H1 (cell line): ENCODE measurements at regions not wholly inside any gene's neighbourhood (a gene's known extent, or its start where the extent isn't known, plus 50 kb on each side); places are given as distances from the start of the nearest gene placed in this dataset.
"Not testable (repeated sequence)": the region's sequence is repeated elsewhere in the genome, so short reads cannot be mapped to it uniquely, and the experiment has no call there.

ENCODE experiments used
- CTCF ChIA-PET: fragments of 300-600 bp; sonication (Branson Sonifier 250); formaldehyde crosslinking; loops from one replicate; lab custom pipeline; 2021; ENCODE audit not compliant: partially characterized antibody; lab: Charles Lee
- POLR2A ChIA-PET: fragments of 300-600 bp; sonication (Branson Sonifier 250); formaldehyde crosslinking; loops from one replicate; lab custom pipeline; 2021; ENCODE audit warnings: inconsistent platforms; ENCODE audit not compliant: partially characterized antibody; lab: Charles Lee
- DNase-seq, 2 experiments: peaks; one replicate each; pipeline versions ENCODE4 v3.0.0 to v3.0.0-alpha.2; 2010 to 2022; ENCODE audit warnings: low spot score in 2 of 2, low read depth in 1 of 2, mixed read lengths in 1 of 2
- FAIRE-seq: peaks from 2 replicates; lab custom pipeline; 2011; peaks lifted over from hg19 to GRCh38; lab: Jason Lieb, UNC
- H2AFZ ChIP-seq: 2 replicates; pipeline ENCODE4 v1.8.1; 2012; ENCODE audit warnings: low read length, inconsistent platforms
- H2AK5ac ChIP-seq: 2 replicates; pipeline ENCODE4 v1.6.1; 2013; ENCODE audit warnings: low read depth, low read length
- H2BK120ac ChIP-seq: replicated peaks from 2 replicates; pipeline ENCODE3; 2013; ENCODE audit warnings: low read depth, low read length, inconsistent platforms
- H2BK12ac ChIP-seq: 2 replicates; pipeline ENCODE4 v1.6.1; 2013; ENCODE audit warnings: low read depth, low read length
- H2BK15ac ChIP-seq: 2 replicates; pipeline ENCODE4 v1.6.1; 2013; ENCODE audit warnings: low read length
- H2BK20ac ChIP-seq: 2 replicates; pipeline ENCODE4 v1.6.1; 2013; ENCODE audit warnings: low read length
- H2BK5ac ChIP-seq: 2 replicates; pipeline ENCODE4 v1.6.1; 2013; ENCODE audit warnings: low read depth, low read length
- H3K14ac ChIP-seq: 2 replicates; pipeline ENCODE4 v1.6.1; 2013; ENCODE audit warnings: inconsistent platforms; ENCODE audit not compliant: insufficient read length
- H3K18ac ChIP-seq: 2 replicates; pipeline ENCODE4 v1.6.1; 2013; ENCODE audit warnings: low read length; ENCODE audit errors: extremely low read depth
- H3K23ac ChIP-seq: 2 replicates; pipeline ENCODE4 v1.6.1; 2013; ENCODE audit warnings: inconsistent platforms; ENCODE audit not compliant: insufficient read length
- H3K23me2 ChIP-seq: 2 replicates; pipeline ENCODE4 v1.6.1; 2013; ENCODE audit warnings: low read depth, low read length
- H3K27ac ChIP-seq: 2 replicates; pipeline ENCODE4 v1.6.1; 2011; ENCODE audit warnings: low read depth, low read length, inconsistent platforms
- H3K27me3 ChIP-seq, 4 experiments: replicated peaks in 1 of 4; 1 replicate in 1 of 4; 2 replicates in 3 of 4; pipeline versions ENCODE4 v1.6.1 to v1.8.1; 2011 to 2013; ENCODE audit warnings: low read length in 3 of 4, mild to moderate bottlenecking in 3 of 4, inconsistent platforms in 2 of 4, mixed read lengths in 2 of 4, moderate library complexity in 1 of 4; ENCODE audit not compliant: control insufficient read depth in 3 of 4, insufficient read depth in 3 of 4; ENCODE audit errors: extremely low read depth in 1 of 4
- H3K36me3 ChIP-seq, 4 experiments: 2 replicates each; pipeline versions ENCODE4 v1.6.1 to v1.8.1; 2011 to 2013; ENCODE audit warnings: mild to moderate bottlenecking in 4 of 4, low read length in 3 of 4, moderate library complexity in 2 of 4, control low read depth in 1 of 4, inconsistent platforms in 1 of 4; ENCODE audit not compliant: insufficient read depth in 4 of 4, control insufficient read depth in 2 of 4
- H3K4ac ChIP-seq: replicated peaks from 2 replicates; pipeline ENCODE3; 2013; ENCODE audit warnings: low read length, low read depth, mixed read lengths, inconsistent platforms; ENCODE audit not compliant: insufficient read length
- H3K4me1 ChIP-seq, 4 experiments: replicated peaks in 1 of 4; 1 replicate in 1 of 4; 2 replicates in 3 of 4; pipeline versions ENCODE4 v1.6.1 to v1.8.1; 2011 to 2013; ENCODE audit warnings: low read length in 3 of 4, inconsistent platforms in 2 of 4, mixed read lengths in 1 of 4; ENCODE audit not compliant: insufficient read depth in 4 of 4, control insufficient read depth in 3 of 4
- H3K4me2 ChIP-seq, 2 experiments: 2 replicates each; pipeline versions ENCODE4 v1.6.1 to v1.8.1; 2011 to 2013; ENCODE audit warnings: low read depth in 2 of 2, low read length in 2 of 2, control low read depth in 1 of 2, inconsistent platforms in 1 of 2, mild to moderate bottlenecking in 1 of 2; ENCODE audit not compliant: insufficient read depth in 1 of 2
- H3K4me3 ChIP-seq, 4 experiments: fragments of 200-600, 300-600 bp in 1 of 4; sonication (generic), shearing (Covaris generic), sonication (Bioruptor Twin) in 1 of 4; 2 replicates each; pipeline versions ENCODE4 v1.5.1 to v1.8.1; 2011 to 2016; ENCODE audit warnings: low read length in 4 of 4, low read depth in 3 of 4, control low read depth in 2 of 4, inconsistent platforms in 2 of 4, mild to moderate bottlenecking in 2 of 4, mixed read lengths in 1 of 4, moderate library complexity in 1 of 4; ENCODE audit not compliant: insufficient read depth in 2 of 4; ENCODE audit errors: extremely low read depth in 1 of 4
- H3K56ac ChIP-seq: replicated peaks from 2 replicates; pipeline ENCODE3; 2013; ENCODE audit warnings: low read depth, mild to moderate bottlenecking, mixed read lengths, low read length, inconsistent platforms; ENCODE audit not compliant: insufficient read length
- H3K79me1 ChIP-seq: 2 replicates; pipeline ENCODE4 v1.6.1; 2013; ENCODE audit warnings: low read depth, low read length, control low read depth
- H3K79me2 ChIP-seq, 2 experiments: 2 replicates each; pipeline versions ENCODE4 v1.6.1 to v1.8.1; 2012 to 2013; ENCODE audit warnings: low read length in 2 of 2, mild to moderate bottlenecking in 2 of 2, inconsistent platforms in 1 of 2; ENCODE audit not compliant: insufficient read depth in 2 of 2, control insufficient read depth in 1 of 2
- H3K9ac ChIP-seq, 4 experiments: replicated peaks in 1 of 4; 1 replicate in 1 of 4; 2 replicates in 3 of 4; pipeline versions ENCODE4 v1.6.1 to v1.8.1; 2011 to 2013; ENCODE audit warnings: low read depth in 3 of 4, low read length in 3 of 4, control low read depth in 2 of 4, mild to moderate bottlenecking in 2 of 4, moderate library complexity in 2 of 4, inconsistent platforms in 1 of 4; ENCODE audit errors: extremely low read depth in 1 of 4
- H3K9me3 ChIP-seq, 2 experiments: 2 replicates each; pipeline versions ENCODE4 v1.6.1 to v1.8.1; 2012 to 2013; ENCODE audit warnings: mild to moderate bottlenecking in 2 of 2, moderate library complexity in 2 of 2, control low read depth in 1 of 2, inconsistent platforms in 1 of 2, low read depth in 1 of 2, low read length in 1 of 2, mixed read lengths in 1 of 2; ENCODE audit not compliant: insufficient read depth in 2 of 2
- H4K20me1 ChIP-seq, 2 experiments: replicated peaks in 1 of 2; 2 replicates each; pipeline versions ENCODE3 to v1.8.1; 2011 to 2013; ENCODE audit warnings: inconsistent platforms in 2 of 2, low read length in 2 of 2, mild to moderate bottlenecking in 1 of 2; ENCODE audit not compliant: insufficient read depth in 2 of 2, control insufficient read depth in 1 of 2
- H4K5ac ChIP-seq: 2 replicates; pipeline ENCODE4 v1.6.1; 2013; ENCODE audit warnings: low read length, low read depth, mixed read lengths, inconsistent platforms; ENCODE audit not compliant: insufficient read length
- H4K8ac ChIP-seq: 2 replicates; pipeline ENCODE4 v1.8.0; 2013; ENCODE audit warnings: mild to moderate bottlenecking, moderate library complexity, low read length, inconsistent platforms; ENCODE audit not compliant: insufficient read depth; ENCODE audit errors: extremely low read depth
- H4K91ac ChIP-seq: replicated peaks from 2 replicates; pipeline ENCODE3; 2013; ENCODE audit warnings: low read length, mixed read lengths, inconsistent platforms; ENCODE audit not compliant: insufficient read length
- KDM1A ChIP-seq: fragments of 200-600, 300-600 bp; sonication (generic); IDR thresholded peaks from 2 replicates; pipeline ENCODE4 v1.7.1; 2016; ENCODE audit warnings: mild to moderate bottlenecking, low read length, borderline replicate concordance
- whole genome bisulfite sequencing, 2 experiments: shearing (Covaris generic) in 1 of 2; methylation state at CpG; one replicate each; pipeline versions ENCODE4 v1.1.6 to v1.1.7; 2013 to 2015; ENCODE audit warnings: low lambda C conversion rate in 2 of 2, mixed read lengths in 2 of 2, inconsistent platforms in 1 of 2, low coverage in 1 of 2, missing lambda C conversion rate in 1 of 2; ENCODE audit not compliant: insufficient replicate concordance in 2 of 2, insufficient coverage in 1 of 2, insufficient read length in 1 of 2; ENCODE audit errors: extremely low coverage in 1 of 2, missing lambda C conversion rate in 1 of 2; 5-methylcytosine and 5-hydroxymethylcytosine counted together

DNA sequence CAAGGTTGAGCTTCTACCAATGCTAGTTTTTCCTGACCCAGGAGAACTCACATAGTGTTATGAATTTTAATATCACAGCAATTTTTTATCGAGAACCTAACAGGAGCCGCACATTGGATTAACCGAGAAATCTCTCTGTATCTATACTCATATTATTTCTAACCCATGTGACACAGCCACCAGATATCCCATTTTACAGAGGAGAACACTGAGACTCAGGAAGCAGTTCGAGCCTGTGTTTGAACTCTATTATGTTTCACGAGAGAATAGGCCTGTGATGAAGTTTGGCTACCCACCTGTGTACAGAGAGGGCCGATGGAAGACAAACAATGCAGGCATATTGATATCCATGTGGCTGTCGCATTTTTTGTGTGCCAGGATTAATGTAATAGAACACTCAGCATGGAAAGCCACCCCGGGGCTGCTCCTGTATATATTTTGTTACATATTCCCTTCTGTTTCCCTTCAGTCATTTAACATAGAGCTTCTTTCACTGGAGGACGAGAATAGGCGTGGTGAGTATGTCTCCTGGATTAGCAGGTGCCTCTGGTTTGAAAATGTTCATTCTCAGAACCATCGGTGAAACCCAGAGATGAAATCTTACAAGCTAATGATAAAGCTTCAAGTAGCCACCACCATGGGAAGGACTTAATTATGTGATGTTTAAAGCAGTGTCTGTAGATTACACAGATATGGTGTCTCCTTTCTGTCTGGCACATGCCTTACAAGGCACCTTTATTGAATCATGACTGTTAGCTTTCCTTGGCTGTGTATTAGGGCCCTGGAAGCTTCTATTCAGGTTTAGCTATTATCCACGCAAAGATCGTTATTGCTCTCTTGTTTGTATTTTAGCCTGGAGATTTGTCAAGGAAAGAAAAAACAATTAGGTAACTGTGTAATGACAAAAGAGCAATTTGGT, 205.4 kb downstream of the BCAS1 start:
- peak overlapping the region; percentile 26 for H3K18ac ChIP-seq
- H3K79me1 ChIP-seq, H3K79me2 ChIP-seq, H3K23ac ChIP-seq, FAIRE-seq, H3K56ac ChIP-seq, H4K20me1 ChIP-seq, H3K27ac ChIP-seq, H4K8ac ChIP-seq, H3K36me3 ChIP-seq, H2AFZ ChIP-seq, H2BK15ac ChIP-seq, H3K23me2 ChIP-seq, H3K9me3 ChIP-seq, DNase-seq, H3K9ac ChIP-seq, H4K91ac ChIP-seq, H2AK5ac ChIP-seq, H3K14ac ChIP-seq, H3K4ac ChIP-seq, H3K27me3 ChIP-seq: not testable (repeated sequence)
- H2BK20ac ChIP-seq, result peak overlapping the region; percentile 72; the same call in 1 of the 2 replicates
- H3K4me1 ChIP-seq, result peaks cover 7 to 28% (median 15%) of the 10 kb centered on the region in 4 experiments; a peak in 6 of 7 replicates
- peak overlapping the region; percentile 64; the same call in 1 of the 2 replicates for H2BK12ac ChIP-seq
- ChIA-PET CTCF (interaction anchor here (0.6 to 4.9 kb wide), 15 partner anchors 8 to 288 kb away, joined by 3 to 23 read pairs (median 3); no protein-coding TSS in a partner anchor), POLR2A (interaction anchor here (0.8 to 1.5 kb wide), 5 partner anchors 8 to 112 kb away, joined by 3 to 4 read pairs (median 3); no protein-coding TSS in a partner anchor)
- H4K5ac ChIP-seq, result peak overlapping the region; percentile 84
- H3K4me2 ChIP-seq, result peak overlapping the region in 1 of 2 experiments; percentile 51; a peak in 1 of 4 replicates
- 85% methylated on average over 13 of the region's 13 CpGs; no CpG with 5 or more reads in 1 of the 2 experiments for WGBS, 2 experiments
- H2BK120ac ChIP-seq, result peak overlapping the region; percentile 92
- H2BK5ac ChIP-seq, result peak overlapping the region; percentile 63; the same call in 1 of the 2 replicates
- TF ChIP-seq KDM1A, result 0 out of 2 replicates have a peak, but pooled peaks have one; percentile 63
- H3K4me3 ChIP-seq, result peak overlapping the region in 1 of 4 experiments; percentile 18; a peak in 1 of 8 replicates
